Prostate gland (tissue), 2 donors: ENCODE measurements at regions not wholly inside any gene's neighbourhood (a gene's known extent, or its start where the extent isn't known, plus 50 kb on each side); places are given as distances from the start of the nearest gene placed in this dataset.

Source experiments
- DNase-seq: peaks from one replicate; pipeline ENCODE4 v3.0.0-alpha.2; 2019; ENCODE audit warnings: low spot score
- H3K27ac ChIP-seq, 2 donors: fragments of 200-600 bp; sonication (generic); 2 replicates each; pipeline ENCODE4 v1.5.1; 2017 to 2019
- H3K27me3 ChIP-seq: fragments of 200-600 bp; sonication (generic); replicated peaks from 2 replicates; pipeline ENCODE4 v1.5.1; 2019; ENCODE audit not compliant: insufficient read depth
- H3K36me3 ChIP-seq, 2 donors: fragments of 200-600 bp; sonication (generic); 1 replicate in 1 of 2; 2 replicates in 1 of 2; pipeline versions ENCODE4 v1.5.1 to v1.8.1; 2017 to 2019
- H3K4me1 ChIP-seq: fragments of 200-600 bp; sonication (generic); replicated peaks from 2 replicates; pipeline ENCODE4 v1.5.1; 2019
- H3K4me3 ChIP-seq, 2 donors: fragments of 200-600 bp; sonication (generic); 2 replicates each; pipeline ENCODE4 v1.5.1; 2017 to 2019
- H3K9me3 ChIP-seq: fragments of 200-600 bp; sonication (generic); 2 replicates; pipeline ENCODE4 v1.5.1; 2017
- POLR2A ChIP-seq: fragments of 450-650 bp; IDR thresholded peaks from one replicate; pipeline ENCODE4 v1.6.1; 2016; ENCODE audit warnings: antibody characterized with exemption, mild to moderate bottlenecking
- POLR2AphosphoS5 ChIP-seq: sonication (generic); formaldehyde crosslinking; IDR thresholded peaks from one replicate; pipeline ENCODE4 v1.6.1; 2017; ENCODE audit warnings: antibody characterized with exemption
- WGBS: methylation state at CpG from one replicate; pipeline ENCODE4 v1.1.5; 2018; 5-methylcytosine and 5-hydroxymethylcytosine counted together
- intact Hi-C: fragments of 100-400 bp; cut with DNase I; formaldehyde crosslinking; loops from one replicate; pipeline ENCODE4 v1.14.2; 2022
- TF ChIP-seq, protein P1 (sequence below), 4 experiments: fragments of 200-600 bp in 2 of 4; fragments of 450-650 bp in 2 of 4; sonication (generic) in 2 of 4; IDR thresholded peaks; 1 replicate in 3 of 4; 2 replicates in 1 of 4; pipeline ENCODE4 v1.5.1; 2016 to 2019; ENCODE audit warnings: antibody characterized with exemption in 4 of 4, mild to moderate bottlenecking in 2 of 4, moderate library complexity in 2 of 4

DNA sequence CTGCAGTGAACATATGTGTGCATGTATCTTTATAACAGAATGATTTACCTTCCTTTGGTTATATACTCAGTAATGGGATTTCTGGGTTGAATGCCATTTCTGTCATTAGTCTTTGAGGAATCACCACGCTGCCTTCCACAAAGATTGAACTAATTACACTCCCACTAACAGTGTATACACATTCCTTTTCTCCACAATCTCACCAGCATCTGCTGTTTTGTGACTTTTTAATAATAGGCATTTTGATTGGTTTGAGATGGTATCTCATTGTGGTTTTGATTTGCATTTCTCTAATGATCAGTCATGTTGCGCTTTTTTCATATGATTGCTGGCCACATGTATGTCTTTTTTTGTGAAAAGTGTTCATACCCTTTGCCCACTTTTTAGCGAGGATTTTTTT, 680.5 kb downstream of the PTPRC start:
- Histone ChIP-seq H3K27me3 (no peaks in the 10 kb centered on the region), H3K9me3 (no peaks in the 10 kb centered on the region), H3K4me1 (no peaks in the 10 kb centered on the region), H3K36me3 (no peaks in the 10 kb centered on the region), H3K27ac (no peak overlapping the region), H3K4me3 (no peak overlapping the region)
- TF ChIP-seq POLR2AphosphoS5 (no peak), POLR2A (no peak)
- TF ChIP-seq, protein P1, sequence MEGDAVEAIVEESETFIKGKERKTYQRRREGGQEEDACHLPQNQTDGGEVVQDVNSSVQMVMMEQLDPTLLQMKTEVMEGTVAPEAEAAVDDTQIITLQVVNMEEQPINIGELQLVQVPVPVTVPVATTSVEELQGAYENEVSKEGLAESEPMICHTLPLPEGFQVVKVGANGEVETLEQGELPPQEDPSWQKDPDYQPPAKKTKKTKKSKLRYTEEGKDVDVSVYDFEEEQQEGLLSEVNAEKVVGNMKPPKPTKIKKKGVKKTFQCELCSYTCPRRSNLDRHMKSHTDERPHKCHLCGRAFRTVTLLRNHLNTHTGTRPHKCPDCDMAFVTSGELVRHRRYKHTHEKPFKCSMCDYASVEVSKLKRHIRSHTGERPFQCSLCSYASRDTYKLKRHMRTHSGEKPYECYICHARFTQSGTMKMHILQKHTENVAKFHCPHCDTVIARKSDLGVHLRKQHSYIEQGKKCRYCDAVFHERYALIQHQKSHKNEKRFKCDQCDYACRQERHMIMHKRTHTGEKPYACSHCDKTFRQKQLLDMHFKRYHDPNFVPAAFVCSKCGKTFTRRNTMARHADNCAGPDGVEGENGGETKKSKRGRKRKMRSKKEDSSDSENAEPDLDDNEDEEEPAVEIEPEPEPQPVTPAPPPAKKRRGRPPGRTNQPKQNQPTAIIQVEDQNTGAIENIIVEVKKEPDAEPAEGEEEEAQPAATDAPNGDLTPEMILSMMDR (IDR thresholded peaks at IDR 0.05), result no peak
- no peak for DNase-seq
- 84% methylated on average over 3 of the region's 3 CpGs for WGBS
- intact Hi-C loops, result no loop called here

DNA sequence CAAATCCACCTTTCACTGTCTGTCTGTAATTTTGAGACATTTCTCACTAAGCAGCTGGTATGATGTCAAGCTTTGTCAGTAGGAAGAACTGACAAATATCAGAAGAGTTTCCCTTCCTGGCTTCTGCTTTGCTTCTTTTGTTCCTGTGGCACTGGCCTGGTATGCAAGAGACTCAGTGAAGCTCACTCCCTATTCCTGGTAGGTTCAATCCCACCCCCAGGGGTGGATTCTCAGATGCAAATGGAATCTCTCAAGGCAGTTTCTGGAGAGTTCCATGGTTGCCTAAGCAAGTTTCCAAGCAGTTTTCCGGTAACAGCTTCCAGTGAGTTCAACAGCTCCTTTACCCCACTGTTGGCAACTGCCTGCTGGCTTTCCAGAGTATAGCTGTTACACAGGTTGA, 683.4 kb downstream of the PTPRC start:
- intact Hi-C loops, result no loop called here

DNA sequence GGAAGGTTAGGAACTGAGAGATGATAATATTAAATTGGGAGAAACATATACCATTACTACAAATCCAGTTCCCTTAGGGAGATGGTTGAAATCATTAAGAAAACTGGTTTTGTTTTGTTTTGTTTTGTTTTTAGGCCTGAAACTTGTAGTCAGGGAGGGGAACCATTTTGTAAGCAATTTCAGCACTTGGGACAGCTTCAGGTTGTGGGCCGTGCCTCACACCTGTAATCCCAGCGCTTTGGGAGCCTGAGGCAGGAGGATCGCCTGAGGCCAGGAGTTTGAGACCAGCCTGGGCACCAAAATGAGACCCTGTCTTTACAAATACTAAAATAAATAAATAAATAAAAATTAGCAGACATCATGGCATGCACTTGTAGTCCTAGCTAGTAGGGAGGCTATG, 694.3 kb upstream of the NR5A2 start:
- Histone ChIP-seq H3K36me3 (no peaks in the 10 kb centered on the region), H3K4me1 (no peaks in the 10 kb centered on the region), H3K27ac (no peak overlapping the region), H3K4me3 (no peak overlapping the region), H3K27me3 (no peaks in the 10 kb centered on the region), H3K9me3 (no peaks in the 10 kb centered on the region)
- intact Hi-C loops, result no loop called here
- no peak for DNase-seq
- WGBS, result 90% methylated on average over 3 of the region's 3 CpGs
- TF ChIP-seq, protein P1 (IDR thresholded peaks at IDR 0.05), result no peak
- TF ChIP-seq POLR2A, result no peak
- no peak for TF ChIP-seq POLR2AphosphoS5

More for the DNA sequence above, 683.4 kb downstream of the PTPRC start:
- Histone ChIP-seq H3K27me3 (no peaks in the 10 kb centered on the region), H3K27ac (no peak overlapping the region), H3K9me3 (no peaks in the 10 kb centered on the region), H3K4me3 (no peak overlapping the region), H3K4me1 (no peaks in the 10 kb centered on the region), H3K36me3 (no peaks in the 10 kb centered on the region)
- DNase-seq, result no peak
- WGBS, result 93% methylated on average over 1 of the region's 1 CpG
- TF ChIP-seq POLR2AphosphoS5, result no peak
- TF ChIP-seq, protein P1 (IDR thresholded peaks at IDR 0.05), result no peak
- TF ChIP-seq POLR2A, result no peak

DNA sequence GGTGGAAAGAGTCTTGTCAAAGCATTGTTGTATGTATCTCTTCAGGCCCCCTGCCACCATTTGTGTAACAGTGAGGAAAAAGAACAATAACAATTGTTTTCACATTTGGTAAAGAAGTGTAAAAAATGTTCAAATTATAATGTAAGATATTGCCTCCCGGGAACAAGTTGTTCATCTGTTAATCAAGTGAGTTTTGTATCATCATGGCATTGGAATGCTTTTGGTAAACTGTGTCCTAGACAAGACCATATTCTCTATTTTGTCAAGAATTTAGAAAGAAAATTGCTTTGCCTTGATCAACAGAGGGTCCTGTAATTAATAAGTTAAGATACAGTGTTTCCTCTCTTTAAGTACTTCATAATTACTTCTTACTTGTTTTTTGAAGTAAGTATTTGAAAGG, 692.0 kb upstream of the NR5A2 start:
- no peak overlapping the region for H3K4me3 ChIP-seq
- intact Hi-C loops, result no loop called here
- no peak for DNase-seq
- H3K9me3 ChIP-seq, result no peaks in the 10 kb centered on the region
- H3K36me3 ChIP-seq, result no peaks in the 10 kb centered on the region
- WGBS, result 51% methylated on average over 1 of the region's 1 CpG
- no peaks in the 10 kb centered on the region for H3K27me3 ChIP-seq
- H3K27ac ChIP-seq, result no peak overlapping the region
- no peaks in the 10 kb centered on the region for H3K4me1 ChIP-seq
- TF ChIP-seq, protein P1 (IDR thresholded peaks at IDR 0.05), result no peak
- TF ChIP-seq POLR2AphosphoS5, result no peak
- no peak for TF ChIP-seq POLR2A

DNA sequence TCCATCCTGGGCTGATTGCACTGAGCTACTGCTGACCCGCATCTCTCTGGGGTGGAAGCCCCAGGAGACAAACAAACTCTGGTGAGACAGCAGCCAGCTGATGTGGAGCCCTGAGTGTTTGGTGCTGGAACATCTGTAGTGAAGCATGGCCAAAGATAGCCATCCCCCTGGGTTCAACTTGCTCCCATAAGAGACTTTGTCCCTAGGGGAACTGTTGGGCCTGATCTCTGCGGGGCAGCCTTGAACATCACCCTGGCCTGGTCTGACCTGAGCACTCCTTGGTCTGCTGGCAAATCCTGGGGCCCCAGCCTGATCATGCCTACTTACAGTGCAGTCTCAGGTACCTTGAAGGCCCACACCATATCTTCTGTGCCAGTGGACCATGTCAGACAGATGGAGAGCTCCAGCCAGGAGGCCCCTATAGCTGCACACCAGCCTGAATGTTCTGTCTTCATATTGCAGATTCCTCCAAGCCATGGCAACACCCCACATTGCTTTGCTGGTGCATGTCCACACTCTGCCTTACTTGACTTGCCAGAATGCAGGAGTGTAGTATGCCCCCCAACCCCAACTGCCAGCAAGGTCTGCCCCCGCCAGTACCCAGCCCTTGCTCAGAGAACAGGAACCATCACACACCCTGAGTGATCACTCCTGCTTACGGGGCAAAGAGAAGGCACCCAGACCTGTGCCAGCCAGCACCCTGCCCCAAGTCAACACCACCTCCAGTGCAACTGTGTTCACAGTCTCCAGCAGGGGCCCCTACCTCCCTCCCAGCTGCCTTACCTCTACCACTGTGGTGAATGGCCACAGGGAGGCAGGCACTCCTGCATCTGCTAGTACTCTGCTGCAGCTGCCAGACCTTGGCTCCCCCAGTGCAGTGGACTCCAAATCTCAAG, 690.5 kb upstream of the NR5A2 start:
- Histone ChIP-seq H3K9me3 (no peaks in the 10 kb centered on the region), H3K27ac (no peak overlapping the region), H3K27me3 (no peaks in the 10 kb centered on the region), H3K36me3 (no peaks in the 10 kb centered on the region), H3K4me3 (no peak overlapping the region), H3K4me1 (no peaks in the 10 kb centered on the region)
- WGBS, result 92% methylated on average over 4 of the region's 4 CpGs
- TF ChIP-seq, protein P1 (IDR thresholded peaks at IDR 0.05), result no peak
- TF ChIP-seq POLR2AphosphoS5, result no peak
- no peak for TF ChIP-seq POLR2A
- no peak for DNase-seq
- intact Hi-C loops, result no loop called here
